Endothelial cell of umbilical vein (primary cell): ENCODE measurements at regions not wholly inside any gene's neighbourhood (a gene's known extent, or its start where the extent isn't known, plus 50 kb on each side); places are given as distances from the start of the nearest gene placed in this dataset.

Experiments used
- BruUV-seq: library from RNA; stranded (reverse); fragments of 400-500 nt; replicated peaks from 2 replicates; lab custom pipeline; 2021; lab: Mats Ljungman, UMichigan
- CTCF ChIA-PET: fragments of 300-600, 350-600 bp; sonication (Branson Sonifier 250); formaldehyde crosslinking; loops from one replicate; lab custom pipeline; 2021; ENCODE audit warnings: antibody characterized with exemption, inconsistent platforms; lab: Charles Lee
- POLR2A ChIA-PET: fragments of 300-600, 350-600 bp; sonication (Branson Sonifier 250); formaldehyde crosslinking; loops from one replicate; lab custom pipeline; 2021; ENCODE audit warnings: antibody characterized with exemption, inconsistent platforms; lab: Charles Lee
- DNase-seq: peaks from one replicate; pipeline ENCODE4 v3.0.0-alpha.2; 2011; ENCODE audit warnings: low read depth, low spot score
- FAIRE-seq: peaks from 2 replicates; lab custom pipeline; 2011; peaks lifted over from hg19 to GRCh38; lab: Jason Lieb, UNC
- H2AFZ ChIP-seq: 2 replicates; pipeline ENCODE4 v1.6.0; 2012; ENCODE audit warnings: low read depth, low read length, control low read depth, inconsistent platforms
- H3K27ac ChIP-seq: 2 replicates; pipeline ENCODE4 v1.5.1; 2011; ENCODE audit warnings: low read depth, mild to moderate bottlenecking, control low read depth, low read length, moderate library complexity; ENCODE audit not compliant: insufficient read depth
- H3K27me3 ChIP-seq, 2 experiments: 2 replicates each; pipeline versions ENCODE4 v1.6.0 to v1.6.1; 2011; ENCODE audit warnings: low read length in 2 of 2, mixed read lengths in 1 of 2; ENCODE audit not compliant: control insufficient read depth in 2 of 2, insufficient read depth in 2 of 2
- H3K36me3 ChIP-seq, 2 experiments: 2 replicates in 1 of 2; 3 replicates in 1 of 2; pipeline ENCODE4 v1.5.1; 2011; ENCODE audit warnings: low read length in 2 of 2, mild to moderate bottlenecking in 1 of 2, moderate library complexity in 1 of 2; ENCODE audit not compliant: control insufficient read depth in 2 of 2, insufficient read depth in 2 of 2; ENCODE audit errors: extremely low read depth in 1 of 2
- H3K4me1 ChIP-seq: 3 replicates; pipeline ENCODE4 v1.5.1; 2011; ENCODE audit warnings: mild to moderate bottlenecking, low read length; ENCODE audit not compliant: control insufficient read depth, insufficient read depth; ENCODE audit errors: extremely low read depth
- H3K4me2 ChIP-seq: 2 replicates; pipeline ENCODE4 v1.6.1; 2011; ENCODE audit warnings: low read length, control low read depth, mixed read lengths; ENCODE audit not compliant: insufficient read depth
- H3K4me3 ChIP-seq, 3 experiments: fragments of 200-600 bp in 1 of 3; sonication (generic), shearing (Covaris generic) in 1 of 3; replicated peaks in 1 of 3; 2 replicates each; pipeline ENCODE4 v1.5.1; 2011 to 2016; ENCODE audit warnings: control low read depth in 3 of 3, low read length in 3 of 3, mild to moderate bottlenecking in 2 of 3, inconsistent platforms in 1 of 3, low read depth in 1 of 3, moderate library complexity in 1 of 3; ENCODE audit not compliant: insufficient read depth in 1 of 3
- H3K79me2 ChIP-seq: 2 replicates; pipeline ENCODE4 v1.6.0; 2012; ENCODE audit warnings: low read length, inconsistent platforms; ENCODE audit not compliant: control insufficient read depth, insufficient read depth
- H3K9ac ChIP-seq: replicated peaks from 2 replicates; pipeline ENCODE3; 2011; ENCODE audit warnings: low read length, control low read depth; ENCODE audit not compliant: insufficient read depth; ENCODE audit errors: extremely low read depth
- H3K9me1 ChIP-seq: replicated peaks from 3 replicates; pipeline ENCODE4 v1.6.0; 2011; ENCODE audit warnings: mild to moderate bottlenecking, low read length; ENCODE audit not compliant: control insufficient read depth, insufficient read depth; ENCODE audit errors: extremely low read depth
- H3K9me3 ChIP-seq: replicated peaks from 2 replicates; pipeline ENCODE4 v1.5.1; 2012; ENCODE audit warnings: low read length, inconsistent platforms; ENCODE audit not compliant: control insufficient read depth, insufficient read depth
- H4K20me1 ChIP-seq: replicated peaks from 2 replicates; pipeline ENCODE3; 2011; ENCODE audit warnings: mild to moderate bottlenecking, low read length; ENCODE audit not compliant: control insufficient read depth, insufficient read depth; ENCODE audit errors: extremely low read depth
- CTCF ChIP-seq, 2 donors: IDR thresholded peaks; 1 replicate in 1 of 2; 2 replicates in 1 of 2; pipeline ENCODE4 v1.5.1; 2011; ENCODE audit warnings: low read length in 2 of 2, mild to moderate bottlenecking in 2 of 2, moderate library complexity in 2 of 2, control low read depth in 1 of 2, inconsistent platforms in 1 of 2, low read depth in 1 of 2; ENCODE audit not compliant: insufficient read depth in 1 of 2; ENCODE audit errors: extremely low read depth in 1 of 2
- EZH2 ChIP-seq: IDR thresholded peaks from 2 replicates; pipeline ENCODE4 v1.6.1; 2012; ENCODE audit warnings: borderline replicate concordance, low read depth, mild to moderate bottlenecking, moderate library complexity, low read length, inconsistent platforms; ENCODE audit not compliant: severe bottlenecking
- FOS ChIP-seq: IDR thresholded peaks from 2 replicates; pipeline ENCODE4 v1.6.1; 2011; ENCODE audit warnings: mild to moderate bottlenecking, low read length, moderate library complexity, borderline replicate concordance; ENCODE audit not compliant: insufficient read depth
- GATA2 ChIP-seq: IDR thresholded peaks from 2 replicates; pipeline ENCODE4 v1.7.0; 2011; ENCODE audit warnings: low read depth, mild to moderate bottlenecking, moderate library complexity, mixed read lengths, low read length; ENCODE audit not compliant: insufficient read length, insufficient read depth
- JUN ChIP-seq: IDR thresholded peaks from 2 replicates; pipeline ENCODE4 v1.6.1; 2011; ENCODE audit warnings: borderline replicate concordance, low read depth; ENCODE audit not compliant: insufficient read length, insufficient read depth
- MAX ChIP-seq: IDR thresholded peaks from 2 replicates; pipeline ENCODE4 v1.6.1; 2011; ENCODE audit not compliant: insufficient read depth, insufficient read length
- MYC ChIP-seq: IDR thresholded peaks from one replicate; pipeline ENCODE4 v1.6.1; 2011; ENCODE audit warnings: mild to moderate bottlenecking, low read depth, low read length
- POLR2A ChIP-seq: IDR thresholded peaks from 2 replicates; pipeline ENCODE4 v1.6.1; 2012; ENCODE audit warnings: low read depth, mild to moderate bottlenecking, control low read depth, low read length
- POLR2AphosphoS5 ChIP-seq: IDR thresholded peaks from 2 replicates; pipeline ENCODE4 v1.6.1; 2012; ENCODE audit warnings: low read depth, mild to moderate bottlenecking, control low read depth, low read length, moderate library complexity; ENCODE audit not compliant: insufficient read depth
- dilution Hi-C: fragments of 300-500 bp; cut with MboI; formaldehyde crosslinking; loops from one replicate; pipeline ENCODE4 v1.15.0; 2019; ENCODE audit warnings: low sequenced_read_pairs; ENCODE audit not compliant: extremely low pct_ligation_motif_present
- intact Hi-C: fragments of 100-400 bp; cut with micrococcal nuclease; formaldehyde crosslinking; loops from one replicate; pipeline ENCODE4 v1.10.0; 2022

GRCh38 chr5:58113172-58113571 lies 346.7 kb downstream of the PLK2 start:
- Histone ChIP-seq H3K4me2 (no peak overlapping the region), H3K9ac (no peak overlapping the region), H2AFZ (no peak overlapping the region), H3K27ac (no peak overlapping the region), H3K4me3 (no peak overlapping the region), H3K9me3 (no peaks in the 10 kb centered on the region), H4K20me1 (no peaks in the 10 kb centered on the region), H3K27me3 (no peaks in the 10 kb centered on the region), H3K4me1 (no peaks in the 10 kb centered on the region), H3K79me2 (no peaks in the 10 kb centered on the region), H3K36me3 (no peaks in the 10 kb centered on the region), H3K9me1 (no peaks in the 10 kb centered on the region)
- CTCF ChIA-PET: interaction anchor here (1.0 to 1.5 kb wide), 6 partner anchors 10 to 334 kb away, joined by 3 to 6 read pairs (median 4); no protein-coding TSS in a partner anchor
- intact Hi-C loops (no loop called here), dilution Hi-C loops (no loop called here)
- TF ChIP-seq MYC (no peak), POLR2AphosphoS5 (no peak), CTCF (IDR thresholded peaks at IDR 0.05; ENCODE audit: extremely low read depth in 1 of 2, insufficient read depth in 1 of 2, low read depth in 1 of 2, low read length in 2 of 2) (no peak), JUN (no peak), POLR2A (no peak), MAX (no peak), EZH2 (no peak), GATA2 (no peak), FOS (no peak)
- POLR2A ChIA-PET: no interaction called here
- no peak for DNase-seq
- no peak for FAIRE-seq
- BruUV-seq: no TSS peak
